Erythroblast (primary cell): ENCODE measurements at regions not wholly inside any gene's neighbourhood (a gene's known extent, or its start where the extent isn't known, plus 50 kb on each side); places are given as distances from the start of the nearest gene placed in this dataset.

Source experiments
- GATA1 ChIP-seq: IDR thresholded peaks from 2 replicates; pipeline ENCODE4 v1.6.1; 2011; ENCODE audit warnings: low read depth, mild to moderate bottlenecking, control low read depth, low read length, moderate library complexity
- POLR2A ChIP-seq: IDR thresholded peaks from 2 replicates; pipeline ENCODE4 v1.6.1; 2011; ENCODE audit warnings: mild to moderate bottlenecking, low read length

GRCh38 chr3:82671466-82671865 is 910.0 kb upstream of the GBE1 start:
- TF ChIP-seq POLR2A: no peak
- TF ChIP-seq GATA1: no peak
